ENCODE measurements at regions not wholly inside any gene's neighbourhood (a gene's known extent, or its start where the extent isn't known, plus 50 kb on each side); places are given as distances from the start of the nearest gene placed in this dataset.

GRCh38 chr10:10326116-10326515, 691.6 kb upstream of the CELF2 start:
- no peak overlapping the region for H3K27ac ChIP-seq
- no peaks in the 10 kb centered on the region for H3K4me1 ChIP-seq
- H3K9me3 ChIP-seq: no peaks in the 10 kb centered on the region
- no peak for TF ChIP-seq JUN (IDR thresholded peaks at IDR 0.05)
- TF ChIP-seq CBX2 (IDR thresholded peaks at IDR 0.05; ENCODE audit: borderline replicate concordance, low read depth): no peak
- no peak for TF ChIP-seq USF2 (IDR thresholded peaks at IDR 0.05)
- TF ChIP-seq BCL3 (IDR thresholded peaks at IDR 0.05): no peak
- no peak for TF ChIP-seq TP53 (CRISPR knock-in tag; IDR thresholded peaks at IDR 0.05)
- TF ChIP-seq FOXS1 (CRISPR knock-in tag; IDR thresholded peaks at IDR 0.05): no peak
- TF ChIP-seq E2F6 (IDR thresholded peaks at IDR 0.05; ENCODE audit: borderline replicate concordance, low read depth): no peak
- no peak for TF ChIP-seq KDM5A (IDR thresholded peaks at IDR 0.05)
- WGBS (ENCODE audit: missing lambda C conversion rate): 2% methylated on average over 4 of the region's 4 CpGs
- ChIA-PET POLR2A (no interaction called here), CTCF (no interaction called here)
- H3K4me2 ChIP-seq: no peak overlapping the region
- FAIRE-seq: peak; percentile 36
- ATAC-seq: no peak
- no peak for DNase-seq (ENCODE audit: low read depth in 1 of 2, low spot score in 1 of 2)
- H3K4me3 ChIP-seq: no peak overlapping the region

GRCh38 chr10:10327934-10328333, 689.7 kb upstream of the CELF2 start:
- DNase-seq (ENCODE audit: low read depth in 1 of 2, low spot score in 1 of 2) (no peak), FAIRE-seq (no peak), ATAC-seq (no peak)
- TF ChIP-seq KDM5A (IDR thresholded peaks at IDR 0.05): no peak
- no peak for TF ChIP-seq EHF (CRISPR knock-in tag; IDR thresholded peaks at IDR 0.05)
- no peak for TF ChIP-seq SREBF2 (IDR thresholded peaks at IDR 0.05)
- TF ChIP-seq KDM1A (IDR thresholded peaks at IDR 0.05; ENCODE audit: low read depth): no peak
- TF ChIP-seq SMC3 (IDR thresholded peaks at IDR 0.05): no peak
- no peak for TF ChIP-seq CBX8 (IDR thresholded peaks at IDR 0.05)
- TF ChIP-seq HOXB5 (CRISPR knock-in tag; IDR thresholded peaks at IDR 0.05): no peak
- no peak for TF ChIP-seq CBX2 (IDR thresholded peaks at IDR 0.05; ENCODE audit: borderline replicate concordance, low read depth)
- TF ChIP-seq POLR2A (IDR thresholded peaks at IDR 0.05; ENCODE audit: low read length): no peak
- no peak for TF ChIP-seq FOSB (CRISPR knock-in tag; IDR thresholded peaks at IDR 0.05)
- H3K4me1 ChIP-seq: no peaks in the 10 kb centered on the region
- no peak overlapping the region for H3K27ac ChIP-seq
- 0% methylated on average over 4 of the region's 4 CpGs for WGBS (ENCODE audit: missing lambda C conversion rate)
- no peak overlapping the region for H3K4me2 ChIP-seq
- POLR2A ChIA-PET: no interaction called here
- no peak overlapping the region for H3K4me3 ChIP-seq
- no peaks in the 10 kb centered on the region for H3K9me3 ChIP-seq
- CTCF ChIA-PET: no interaction called here

GRCh38 chr10:10330418-10330817, 687.3 kb upstream of the CELF2 start:
- under 1% methylated on average over 5 of the region's 5 CpGs for WGBS (ENCODE audit: missing lambda C conversion rate)
- ChIA-PET POLR2A (no interaction called here), CTCF (no interaction called here)
- ATAC-seq: no peak
- H3K4me2 ChIP-seq: no peak overlapping the region
- H3K4me3 ChIP-seq: no peak overlapping the region
- H3K4me1 ChIP-seq: no peaks in the 10 kb centered on the region
- DNase-seq (ENCODE audit: low read depth in 1 of 2, low spot score in 1 of 2): no peak
- H3K27ac ChIP-seq: no peak overlapping the region
- H3K9me3 ChIP-seq: no peaks in the 10 kb centered on the region
- FAIRE-seq: no peak
- TF ChIP-seq NR3C1 (IDR thresholded peaks at IDR 0.05) (no peak), SMC3 (IDR thresholded peaks at IDR 0.05) (no peak), EHMT2 (IDR thresholded peaks at IDR 0.05; ENCODE audit: low read depth) (no peak), TFCP2L1 (CRISPR knock-in tag; IDR thresholded peaks at IDR 0.05) (no peak), HOXB5 (CRISPR knock-in tag; IDR thresholded peaks at IDR 0.05) (no peak), KDM5A (IDR thresholded peaks at IDR 0.05) (no peak), POLR2A (IDR thresholded peaks at IDR 0.05; ENCODE audit: low read length) (no peak), RCOR1 (IDR thresholded peaks at IDR 0.05; ENCODE audit: low read depth, low read length) (no peak), HMGXB4 (CRISPR knock-in tag; IDR thresholded peaks at IDR 0.05; ENCODE audit: borderline replicate concordance) (no peak), REST (IDR thresholded peaks at IDR 0.05) (no peak), USF2 (IDR thresholded peaks at IDR 0.05) (no peak), HES2 (IDR thresholded peaks at IDR 0.05) (no peak), CBX2 (IDR thresholded peaks at IDR 0.05; ENCODE audit: borderline replicate concordance, low read depth) (no peak), PBX3 (IDR thresholded peaks at IDR 0.05) (no peak), RNF2 (IDR thresholded peaks at IDR 0.05; ENCODE audit: borderline replicate concordance, low read depth) (no peak)
